WTC11 (cell line): ENCODE measurements at regions not wholly inside any gene's neighbourhood (a gene's known extent, or its start where the extent isn't known, plus 50 kb on each side); places are given as distances from the start of the nearest gene placed in this dataset.

Experiments
- ATAC-seq: fragments of 200-7000 bp; cut with Tn5 transposase; 2 replicates; pipeline ENCODE4 v1.10.0; 2021; ENCODE audit warnings: mild to moderate bottlenecking, moderate library complexity
- CTCF ChIA-PET: fragments of 300-600 bp; sonication (Branson Sonifier 250); formaldehyde crosslinking; loops from one replicate; lab custom pipeline; 2021; ENCODE audit warnings: antibody characterized with exemption; lab: Charles Lee
- POLR2A ChIA-PET: fragments of 350-600 bp; sonication (Branson Sonifier 250); formaldehyde crosslinking; loops from one replicate; lab custom pipeline; 2021; ENCODE audit warnings: antibody characterized with exemption; lab: Charles Lee
- DNase-seq: peaks from one replicate; pipeline ENCODE4 v3.0.0; 2021; ENCODE audit warnings: low spot score
- H3K27ac Mint-ChIP-seq: 2 replicates; pipeline ENCODE4 v1.8.0; 2021; ENCODE audit warnings: mixed read lengths
- H3K27me3 Mint-ChIP-seq: 2 replicates; pipeline ENCODE4 v1.8.0; 2021; ENCODE audit warnings: low read depth, mild to moderate bottlenecking, moderate library complexity, mixed read lengths
- H3K36me3 Mint-ChIP-seq: 2 replicates; pipeline ENCODE4 v1.8.0; 2021; ENCODE audit warnings: mixed read lengths
- H3K4me1 Mint-ChIP-seq: 2 replicates; pipeline ENCODE4 v1.8.0; 2022; ENCODE audit warnings: mixed read lengths
- H3K4me3 Mint-ChIP-seq: 2 replicates; pipeline ENCODE4 v1.8.0; 2021; ENCODE audit warnings: mild to moderate bottlenecking, moderate library complexity, mixed read lengths
- H3K9me3 Mint-ChIP-seq: 2 replicates; pipeline ENCODE4 v1.8.0; 2021; ENCODE audit warnings: mixed read lengths
- CREM ChIP-seq: sonication (generic); formaldehyde crosslinking; IDR thresholded peaks from 2 replicates; pipeline ENCODE4 v1.8.1; 2022; ENCODE audit warnings: mild to moderate bottlenecking, missing genetic modification reagents, moderate library complexity
- IRF2 ChIP-seq: sonication (generic); formaldehyde crosslinking; IDR thresholded peaks from 2 replicates; pipeline ENCODE4 v1.8.0; 2022; ENCODE audit warnings: low read depth, missing genetic modification reagents, borderline replicate concordance
- MYBL2 ChIP-seq: sonication (generic); formaldehyde crosslinking; IDR thresholded peaks from 2 replicates; pipeline ENCODE4 v1.8.1; 2023; ENCODE audit warnings: mild to moderate bottlenecking, moderate library complexity, missing genetic modification reagents
- NFE2L1 ChIP-seq: sonication (generic); formaldehyde crosslinking; IDR thresholded peaks from 2 replicates; pipeline ENCODE4 v1.8.1; 2023; ENCODE audit warnings: missing genetic modification reagents
- SMAD4 ChIP-seq: sonication (generic); formaldehyde crosslinking; IDR thresholded peaks from 2 replicates; pipeline ENCODE4 v1.8.0; 2022; ENCODE audit warnings: mild to moderate bottlenecking, missing genetic modification reagents
- SOX15 ChIP-seq: fragments of 250-450 bp; sonication (Bioruptor Pico); IDR thresholded peaks from 2 replicates; pipeline ENCODE4 v1.9.0; 2021; ENCODE audit warnings: mild to moderate bottlenecking
- SP1 ChIP-seq: sonication (generic); formaldehyde crosslinking; conservative IDR thresholded peaks from 2 replicates; pipeline ENCODE4 v1.8.1; 2022; ENCODE audit warnings: missing genetic modification reagents
- ZNF263 ChIP-seq: sonication (generic); formaldehyde crosslinking; IDR thresholded peaks from 2 replicates; pipeline ENCODE4 v1.8.1; 2022; ENCODE audit warnings: low read depth, mild to moderate bottlenecking, moderate library complexity, missing genetic modification reagents
- TF ChIP-seq, protein P1 (sequence below): sonication (generic); formaldehyde crosslinking; IDR thresholded peaks from 2 replicates; pipeline ENCODE4 v1.8.1; 2022; ENCODE audit warnings: missing genetic modification reagents, borderline replicate concordance
- TF ChIP-seq, protein P2 (sequence below): fragments of 200-600 bp; IDR thresholded peaks from 2 replicates; pipeline ENCODE4 v1.8.0; 2022; ENCODE audit warnings: antibody characterized with exemption
- TF ChIP-seq, protein P3 (sequence below): fragments of 250-450 bp; sonication (Bioruptor Pico); IDR thresholded peaks from 2 replicates; pipeline ENCODE4 v1.9.0; 2021; ENCODE audit warnings: mild to moderate bottlenecking
- TF ChIP-seq, protein P4 (sequence below): sonication (generic); formaldehyde crosslinking; IDR thresholded peaks from 2 replicates; pipeline ENCODE4 v1.8.0; 2022; ENCODE audit warnings: missing genetic modification reagents
- TF ChIP-seq, protein P5 (sequence below): sonication (generic); formaldehyde crosslinking; IDR thresholded peaks from 2 replicates; pipeline ENCODE4 v1.8.0; 2023; ENCODE audit warnings: missing genetic modification reagents, mild to moderate bottlenecking, borderline replicate concordance
- TF ChIP-seq, protein P6 (sequence below): fragments of 250-450 bp; sonication (Bioruptor Pico); IDR thresholded peaks from 2 replicates; pipeline ENCODE4 v1.8.0; 2021; ENCODE audit warnings: mild to moderate bottlenecking
- TF ChIP-seq, protein P7 (sequence below): fragments of 250-450 bp; sonication (Bioruptor Pico); conservative IDR thresholded peaks from 2 replicates; pipeline ENCODE4 v1.9.0; 2021; ENCODE audit warnings: mild to moderate bottlenecking
- TF ChIP-seq, protein P8 (sequence below): sonication (generic); formaldehyde crosslinking; IDR thresholded peaks from 2 replicates; pipeline ENCODE4 v1.8.1; 2022; ENCODE audit warnings: low read depth, mild to moderate bottlenecking, moderate library complexity, missing genetic modification reagents, borderline replicate concordance
- TF ChIP-seq, protein P9 (sequence below): sonication (generic); formaldehyde crosslinking; IDR thresholded peaks from 2 replicates; pipeline ENCODE4 v1.8.0; 2022; ENCODE audit warnings: mild to moderate bottlenecking, missing genetic modification reagents

DNA sequence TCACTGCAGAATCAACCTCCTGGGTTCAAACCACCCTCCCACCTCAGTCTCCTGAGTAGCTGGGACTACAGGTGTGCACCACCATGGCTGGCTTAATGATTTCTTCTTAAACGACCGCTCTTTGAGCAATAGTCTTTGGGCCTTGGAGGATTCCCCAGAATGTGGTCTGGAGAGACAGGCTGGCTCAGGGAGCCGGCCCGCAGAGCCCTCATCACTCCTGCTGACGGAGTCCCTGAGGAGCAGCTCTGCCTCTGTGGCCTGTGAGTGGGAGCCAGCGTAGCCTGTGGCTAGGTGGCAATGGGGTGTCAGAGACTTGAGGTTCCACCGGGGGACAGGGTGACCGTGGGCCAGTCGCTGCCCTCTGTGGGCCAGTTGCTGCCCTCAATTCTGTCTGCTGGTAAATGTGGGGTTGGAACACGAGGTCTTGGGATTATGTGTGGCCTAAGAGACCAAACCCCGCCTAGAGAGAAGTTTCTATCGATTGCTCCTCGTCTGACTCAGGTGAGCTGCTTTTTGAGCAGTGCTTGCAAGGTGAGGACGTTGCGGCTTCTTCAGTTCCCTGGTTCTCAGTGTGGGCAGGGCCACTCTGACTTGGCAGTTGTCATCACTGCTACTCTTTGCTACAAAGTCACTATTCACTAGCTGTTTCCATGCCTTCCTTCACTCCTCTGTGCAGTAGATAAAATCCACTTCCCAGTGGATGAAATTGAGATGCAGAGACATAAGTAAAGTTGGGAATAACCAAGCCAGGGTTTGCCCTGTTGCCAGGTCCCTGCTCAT, 124.8 kb upstream of the NECTIN1 start:
- H3K27me3 Mint-ChIP-seq: peaks cover 16% of the 10 kb centered on the region
- no peaks in the 10 kb centered on the region for H3K36me3 Mint-ChIP-seq
- DNase-seq: no peak
- ChIA-PET CTCF (interaction anchor here (0.9 kb wide), 1 partner anchor 152 kb away, joined by 3 read pairs; no protein-coding TSS in a partner anchor), POLR2A (interaction anchor here (0.6 kb wide), 1 partner anchor 249 kb away, joined by 5 read pairs; no protein-coding TSS in a partner anchor)
- H3K27ac Mint-ChIP-seq: no peak overlapping the region
- H3K9me3 Mint-ChIP-seq: no peaks in the 10 kb centered on the region
- H3K4me3 Mint-ChIP-seq: no peak overlapping the region
- H3K4me1 Mint-ChIP-seq: peaks cover 6% of the 10 kb centered on the region
- no peak for ATAC-seq
- no peak for TF ChIP-seq ZNF263
- TF ChIP-seq, protein P1, sequence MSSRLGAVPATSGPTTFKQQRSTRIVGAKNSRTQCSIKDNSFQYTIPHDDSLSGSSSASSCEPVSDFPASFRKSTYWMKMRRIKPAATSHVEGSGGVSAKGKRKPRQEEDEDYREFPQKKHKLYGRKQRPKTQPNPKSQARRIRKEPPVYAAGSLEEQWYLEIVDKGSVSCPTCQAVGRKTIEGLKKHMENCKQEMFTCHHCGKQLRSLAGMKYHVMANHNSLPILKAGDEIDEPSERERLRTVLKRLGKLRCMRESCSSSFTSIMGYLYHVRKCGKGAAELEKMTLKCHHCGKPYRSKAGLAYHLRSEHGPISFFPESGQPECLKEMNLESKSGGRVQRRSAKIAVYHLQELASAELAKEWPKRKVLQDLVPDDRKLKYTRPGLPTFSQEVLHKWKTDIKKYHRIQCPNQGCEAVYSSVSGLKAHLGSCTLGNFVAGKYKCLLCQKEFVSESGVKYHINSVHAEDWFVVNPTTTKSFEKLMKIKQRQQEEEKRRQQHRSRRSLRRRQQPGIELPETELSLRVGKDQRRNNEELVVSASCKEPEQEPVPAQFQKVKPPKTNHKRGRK (CRISPR knock-in tag): no peak
- TF ChIP-seq IRF2 (CRISPR knock-in tag): no peak
- TF ChIP-seq NFE2L1 (CRISPR knock-in tag): no peak
- TF ChIP-seq, protein P2, sequence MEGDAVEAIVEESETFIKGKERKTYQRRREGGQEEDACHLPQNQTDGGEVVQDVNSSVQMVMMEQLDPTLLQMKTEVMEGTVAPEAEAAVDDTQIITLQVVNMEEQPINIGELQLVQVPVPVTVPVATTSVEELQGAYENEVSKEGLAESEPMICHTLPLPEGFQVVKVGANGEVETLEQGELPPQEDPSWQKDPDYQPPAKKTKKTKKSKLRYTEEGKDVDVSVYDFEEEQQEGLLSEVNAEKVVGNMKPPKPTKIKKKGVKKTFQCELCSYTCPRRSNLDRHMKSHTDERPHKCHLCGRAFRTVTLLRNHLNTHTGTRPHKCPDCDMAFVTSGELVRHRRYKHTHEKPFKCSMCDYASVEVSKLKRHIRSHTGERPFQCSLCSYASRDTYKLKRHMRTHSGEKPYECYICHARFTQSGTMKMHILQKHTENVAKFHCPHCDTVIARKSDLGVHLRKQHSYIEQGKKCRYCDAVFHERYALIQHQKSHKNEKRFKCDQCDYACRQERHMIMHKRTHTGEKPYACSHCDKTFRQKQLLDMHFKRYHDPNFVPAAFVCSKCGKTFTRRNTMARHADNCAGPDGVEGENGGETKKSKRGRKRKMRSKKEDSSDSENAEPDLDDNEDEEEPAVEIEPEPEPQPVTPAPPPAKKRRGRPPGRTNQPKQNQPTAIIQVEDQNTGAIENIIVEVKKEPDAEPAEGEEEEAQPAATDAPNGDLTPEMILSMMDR: no peak
- TF ChIP-seq SOX15 (CRISPR knock-in tag): no peak
- no peak for TF ChIP-seq SMAD4 (CRISPR knock-in tag)
- TF ChIP-seq, protein P3, sequence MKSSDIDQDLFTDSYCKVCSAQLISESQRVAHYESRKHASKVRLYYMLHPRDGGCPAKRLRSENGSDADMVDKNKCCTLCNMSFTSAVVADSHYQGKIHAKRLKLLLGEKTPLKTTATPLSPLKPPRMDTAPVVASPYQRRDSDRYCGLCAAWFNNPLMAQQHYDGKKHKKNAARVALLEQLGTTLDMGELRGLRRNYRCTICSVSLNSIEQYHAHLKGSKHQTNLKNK (CRISPR knock-in tag): no peak
- TF ChIP-seq, protein P4, sequence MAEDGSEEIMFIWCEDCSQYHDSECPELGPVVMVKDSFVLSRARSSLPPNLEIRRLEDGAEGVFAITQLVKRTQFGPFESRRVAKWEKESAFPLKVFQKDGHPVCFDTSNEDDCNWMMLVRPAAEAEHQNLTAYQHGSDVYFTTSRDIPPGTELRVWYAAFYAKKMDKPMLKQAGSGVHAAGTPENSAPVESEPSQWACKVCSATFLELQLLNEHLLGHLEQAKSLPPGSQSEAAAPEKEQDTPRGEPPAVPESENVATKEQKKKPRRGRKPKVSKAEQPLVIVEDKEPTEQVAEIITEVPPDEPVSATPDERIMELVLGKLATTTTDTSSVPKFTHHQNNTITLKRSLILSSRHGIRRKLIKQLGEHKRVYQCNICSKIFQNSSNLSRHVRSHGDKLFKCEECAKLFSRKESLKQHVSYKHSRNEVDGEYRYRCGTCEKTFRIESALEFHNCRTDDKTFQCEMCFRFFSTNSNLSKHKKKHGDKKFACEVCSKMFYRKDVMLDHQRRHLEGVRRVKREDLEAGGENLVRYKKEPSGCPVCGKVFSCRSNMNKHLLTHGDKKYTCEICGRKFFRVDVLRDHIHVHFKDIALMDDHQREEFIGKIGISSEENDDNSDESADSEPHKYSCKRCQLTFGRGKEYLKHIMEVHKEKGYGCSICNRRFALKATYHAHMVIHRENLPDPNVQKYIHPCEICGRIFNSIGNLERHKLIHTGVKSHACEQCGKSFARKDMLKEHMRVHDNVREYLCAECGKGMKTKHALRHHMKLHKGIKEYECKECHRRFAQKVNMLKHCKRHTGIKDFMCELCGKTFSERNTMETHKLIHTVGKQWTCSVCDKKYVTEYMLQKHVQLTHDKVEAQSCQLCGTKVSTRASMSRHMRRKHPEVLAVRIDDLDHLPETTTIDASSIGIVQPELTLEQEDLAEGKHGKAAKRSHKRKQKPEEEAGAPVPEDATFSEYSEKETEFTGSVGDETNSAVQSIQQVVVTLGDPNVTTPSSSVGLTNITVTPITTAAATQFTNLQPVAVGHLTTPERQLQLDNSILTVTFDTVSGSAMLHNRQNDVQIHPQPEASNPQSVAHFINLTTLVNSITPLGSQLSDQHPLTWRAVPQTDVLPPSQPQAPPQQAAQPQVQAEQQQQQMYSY (CRISPR knock-in tag): no peak
- TF ChIP-seq, protein P5, sequence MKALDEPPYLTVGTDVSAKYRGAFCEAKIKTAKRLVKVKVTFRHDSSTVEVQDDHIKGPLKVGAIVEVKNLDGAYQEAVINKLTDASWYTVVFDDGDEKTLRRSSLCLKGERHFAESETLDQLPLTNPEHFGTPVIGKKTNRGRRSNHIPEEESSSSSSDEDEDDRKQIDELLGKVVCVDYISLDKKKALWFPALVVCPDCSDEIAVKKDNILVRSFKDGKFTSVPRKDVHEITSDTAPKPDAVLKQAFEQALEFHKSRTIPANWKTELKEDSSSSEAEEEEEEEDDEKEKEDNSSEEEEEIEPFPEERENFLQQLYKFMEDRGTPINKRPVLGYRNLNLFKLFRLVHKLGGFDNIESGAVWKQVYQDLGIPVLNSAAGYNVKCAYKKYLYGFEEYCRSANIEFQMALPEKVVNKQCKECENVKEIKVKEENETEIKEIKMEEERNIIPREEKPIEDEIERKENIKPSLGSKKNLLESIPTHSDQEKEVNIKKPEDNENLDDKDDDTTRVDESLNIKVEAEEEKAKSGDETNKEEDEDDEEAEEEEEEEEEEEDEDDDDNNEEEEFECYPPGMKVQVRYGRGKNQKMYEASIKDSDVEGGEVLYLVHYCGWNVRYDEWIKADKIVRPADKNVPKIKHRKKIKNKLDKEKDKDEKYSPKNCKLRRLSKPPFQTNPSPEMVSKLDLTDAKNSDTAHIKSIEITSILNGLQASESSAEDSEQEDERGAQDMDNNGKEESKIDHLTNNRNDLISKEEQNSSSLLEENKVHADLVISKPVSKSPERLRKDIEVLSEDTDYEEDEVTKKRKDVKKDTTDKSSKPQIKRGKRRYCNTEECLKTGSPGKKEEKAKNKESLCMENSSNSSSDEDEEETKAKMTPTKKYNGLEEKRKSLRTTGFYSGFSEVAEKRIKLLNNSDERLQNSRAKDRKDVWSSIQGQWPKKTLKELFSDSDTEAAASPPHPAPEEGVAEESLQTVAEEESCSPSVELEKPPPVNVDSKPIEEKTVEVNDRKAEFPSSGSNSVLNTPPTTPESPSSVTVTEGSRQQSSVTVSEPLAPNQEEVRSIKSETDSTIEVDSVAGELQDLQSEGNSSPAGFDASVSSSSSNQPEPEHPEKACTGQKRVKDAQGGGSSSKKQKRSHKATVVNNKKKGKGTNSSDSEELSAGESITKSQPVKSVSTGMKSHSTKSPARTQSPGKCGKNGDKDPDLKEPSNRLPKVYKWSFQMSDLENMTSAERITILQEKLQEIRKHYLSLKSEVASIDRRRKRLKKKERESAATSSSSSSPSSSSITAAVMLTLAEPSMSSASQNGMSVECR: no peak
- TF ChIP-seq, protein P6, sequence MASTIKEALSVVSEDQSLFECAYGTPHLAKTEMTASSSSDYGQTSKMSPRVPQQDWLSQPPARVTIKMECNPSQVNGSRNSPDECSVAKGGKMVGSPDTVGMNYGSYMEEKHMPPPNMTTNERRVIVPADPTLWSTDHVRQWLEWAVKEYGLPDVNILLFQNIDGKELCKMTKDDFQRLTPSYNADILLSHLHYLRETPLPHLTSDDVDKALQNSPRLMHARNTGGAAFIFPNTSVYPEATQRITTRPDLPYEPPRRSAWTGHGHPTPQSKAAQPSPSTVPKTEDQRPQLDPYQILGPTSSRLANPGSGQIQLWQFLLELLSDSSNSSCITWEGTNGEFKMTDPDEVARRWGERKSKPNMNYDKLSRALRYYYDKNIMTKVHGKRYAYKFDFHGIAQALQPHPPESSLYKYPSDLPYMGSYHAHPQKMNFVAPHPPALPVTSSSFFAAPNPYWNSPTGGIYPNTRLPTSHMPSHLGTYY (CRISPR knock-in tag): no peak
- TF ChIP-seq, protein P7, sequence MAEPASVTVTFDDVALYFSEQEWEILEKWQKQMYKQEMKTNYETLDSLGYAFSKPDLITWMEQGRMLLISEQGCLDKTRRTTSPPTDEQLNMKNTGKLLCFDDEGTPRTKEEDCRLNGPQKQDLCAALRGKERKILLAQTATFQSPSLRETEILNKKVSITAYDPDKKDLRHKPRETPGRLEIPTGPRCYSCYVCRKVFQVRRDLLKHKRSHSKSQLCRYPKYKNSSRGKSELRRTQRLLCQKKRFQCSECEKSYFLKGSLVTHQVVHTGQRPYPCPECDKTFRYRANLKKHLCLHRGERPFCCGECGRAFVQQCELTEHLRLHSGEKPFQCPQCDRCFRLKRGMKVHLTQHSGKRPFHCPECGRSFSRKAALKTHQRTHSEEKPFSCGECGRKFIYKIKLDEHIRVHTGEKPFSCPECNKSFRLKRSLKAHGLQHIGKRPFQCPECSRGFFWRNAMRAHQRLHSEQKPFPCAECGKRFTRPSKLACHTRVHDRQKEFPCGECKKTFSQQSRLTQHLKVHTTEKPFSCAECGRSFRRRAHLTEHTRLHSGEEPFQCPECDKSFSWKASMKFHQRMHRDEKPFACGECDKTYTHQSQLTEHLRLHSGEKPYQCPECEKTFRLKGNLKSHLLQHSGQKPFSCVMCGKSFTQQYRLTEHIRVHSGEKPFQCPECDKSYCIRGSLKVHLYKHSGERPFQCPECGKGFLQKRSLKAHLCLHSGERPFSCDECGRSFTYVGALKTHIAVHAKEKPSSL (CRISPR knock-in tag): no peak
- no peak for TF ChIP-seq SP1 (CRISPR knock-in tag)
- TF ChIP-seq, protein P8, sequence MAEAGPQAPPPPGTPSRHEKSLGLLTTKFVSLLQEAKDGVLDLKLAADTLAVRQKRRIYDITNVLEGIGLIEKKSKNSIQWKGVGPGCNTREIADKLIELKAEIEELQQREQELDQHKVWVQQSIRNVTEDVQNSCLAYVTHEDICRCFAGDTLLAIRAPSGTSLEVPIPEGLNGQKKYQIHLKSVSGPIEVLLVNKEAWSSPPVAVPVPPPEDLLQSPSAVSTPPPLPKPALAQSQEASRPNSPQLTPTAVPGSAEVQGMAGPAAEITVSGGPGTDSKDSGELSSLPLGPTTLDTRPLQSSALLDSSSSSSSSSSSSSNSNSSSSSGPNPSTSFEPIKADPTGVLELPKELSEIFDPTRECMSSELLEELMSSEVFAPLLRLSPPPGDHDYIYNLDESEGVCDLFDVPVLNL (CRISPR knock-in tag): no peak
- no peak for TF ChIP-seq CREM (CRISPR knock-in tag)
- TF ChIP-seq, protein P9, sequence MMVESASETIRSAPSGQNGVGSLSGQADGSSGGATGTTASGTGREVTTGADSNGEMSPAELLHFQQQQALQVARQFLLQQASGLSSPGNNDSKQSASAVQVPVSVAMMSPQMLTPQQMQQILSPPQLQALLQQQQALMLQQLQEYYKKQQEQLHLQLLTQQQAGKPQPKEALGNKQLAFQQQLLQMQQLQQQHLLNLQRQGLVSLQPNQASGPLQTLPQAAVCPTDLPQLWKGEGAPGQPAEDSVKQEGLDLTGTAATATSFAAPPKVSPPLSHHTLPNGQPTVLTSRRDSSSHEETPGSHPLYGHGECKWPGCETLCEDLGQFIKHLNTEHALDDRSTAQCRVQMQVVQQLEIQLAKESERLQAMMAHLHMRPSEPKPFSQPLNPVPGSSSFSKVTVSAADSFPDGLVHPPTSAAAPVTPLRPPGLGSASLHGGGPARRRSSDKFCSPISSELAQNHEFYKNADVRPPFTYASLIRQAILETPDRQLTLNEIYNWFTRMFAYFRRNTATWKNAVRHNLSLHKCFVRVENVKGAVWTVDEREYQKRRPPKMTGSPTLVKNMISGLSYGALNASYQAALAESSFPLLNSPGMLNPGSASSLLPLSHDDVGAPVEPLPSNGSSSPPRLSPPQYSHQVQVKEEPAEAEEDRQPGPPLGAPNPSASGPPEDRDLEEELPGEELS (CRISPR knock-in tag): no peak
- no peak for TF ChIP-seq MYBL2
